Activated naive CD4-positive, alpha-beta T cell treated with anti-CD3 and anti-CD28 coated beads, Interleukin-2, amount 10 ng/mL, durations not matched to agents 7 days and 5 days (primary cell): ENCODE measurements at regions not wholly inside any gene's neighbourhood (a gene's known extent, or its start where the extent isn't known, plus 50 kb on each side); places are given as distances from the start of the nearest gene placed in this dataset.
"Not testable (repeated sequence)": the region's sequence is repeated elsewhere in the genome, so short reads cannot be mapped to it uniquely, and the experiment has no call there.

ENCODE experiments used
- CTCF ChIA-PET: fragments of 350-600 bp; sonication (Branson Sonifier 250); formaldehyde crosslinking; loops from one replicate; lab custom pipeline; 2021; ENCODE audit warnings: antibody characterized with exemption; lab: Charles Lee
- DNase-seq: peaks from one replicate; pipeline ENCODE4 v3.0.0-alpha.2; 2020
- H3K27ac Mint-ChIP-seq: one replicate; pipeline ENCODE4 v1.8.0; 2021; ENCODE audit warnings: mild to moderate bottlenecking, moderate library complexity, mixed read lengths
- H3K27me3 Mint-ChIP-seq: one replicate; pipeline ENCODE4 v1.8.0; 2021; ENCODE audit warnings: mild to moderate bottlenecking, mixed read lengths
- H3K36me3 Mint-ChIP-seq: one replicate; pipeline ENCODE4 v1.8.0; 2021; ENCODE audit warnings: mixed read lengths
- H3K4me1 Mint-ChIP-seq: one replicate; pipeline ENCODE4 v1.8.0; 2021; ENCODE audit warnings: mixed read lengths
- H3K4me3 Mint-ChIP-seq: one replicate; pipeline ENCODE4 v1.8.0; 2021; ENCODE audit warnings: mild to moderate bottlenecking, moderate library complexity, mixed read lengths
- H3K9me3 Mint-ChIP-seq: one replicate; pipeline ENCODE4 v1.8.0; 2021; ENCODE audit warnings: mixed read lengths

DNA sequence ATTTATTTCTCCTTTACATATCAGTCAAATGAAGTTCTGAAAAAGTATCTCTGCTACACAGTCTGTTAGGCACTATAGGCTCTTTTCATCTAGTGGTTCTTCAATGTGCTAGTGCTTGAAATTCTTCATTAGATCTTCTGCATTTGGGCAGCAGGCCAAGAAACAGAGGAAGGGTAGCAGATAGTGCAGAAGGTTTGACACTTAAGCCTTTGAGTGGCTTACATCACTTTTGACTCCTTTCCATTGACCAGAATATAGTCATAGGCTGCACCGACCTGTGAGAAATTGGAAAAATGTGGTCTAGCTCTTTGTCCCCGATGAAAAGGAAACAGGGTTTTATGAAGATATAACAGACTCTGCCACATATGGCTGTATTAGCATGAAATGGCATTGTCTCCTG, 459.5 kb upstream of the PTGER4 start:
- H3K4me1 Mint-ChIP-seq = peaks cover 16% of the 10 kb centered on the region
- H3K4me3 Mint-ChIP-seq = no peak overlapping the region
- no peak for DNase-seq
- no peaks in the 10 kb centered on the region for H3K27me3 Mint-ChIP-seq
- peaks cover 7% of the 10 kb centered on the region for H3K9me3 Mint-ChIP-seq
- CTCF ChIA-PET = no interaction called here
- no peak overlapping the region for H3K27ac Mint-ChIP-seq
- no peaks in the 10 kb centered on the region for H3K36me3 Mint-ChIP-seq

DNA sequence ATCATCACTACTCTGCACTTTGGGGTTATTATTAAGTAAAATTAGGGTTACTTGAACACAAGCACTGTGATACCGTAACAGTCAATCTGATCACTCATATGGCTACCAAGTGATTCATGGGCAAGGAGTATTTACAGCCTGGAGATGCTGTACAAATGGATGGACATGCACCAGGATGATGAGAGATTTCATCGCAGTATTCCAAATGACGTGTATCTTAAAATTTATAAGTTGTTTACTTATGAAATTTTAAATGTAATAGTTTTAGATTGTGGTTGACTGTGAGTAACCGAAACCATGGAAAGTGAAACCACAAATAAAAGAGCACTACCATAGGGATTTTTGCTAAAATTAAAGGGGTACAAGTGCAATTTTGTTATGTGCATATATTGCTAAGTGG, 462.2 kb upstream of the PTGER4 start:
- Mint-ChIP-seq H3K27me3 (no peaks in the 10 kb centered on the region), H3K27ac (no peak overlapping the region), H3K4me1 (peaks cover 5% of the 10 kb centered on the region), H3K4me3 (no peak overlapping the region), H3K9me3 (peaks cover 7% of the 10 kb centered on the region), H3K36me3 (no peaks in the 10 kb centered on the region)
- CTCF ChIA-PET = no interaction called here
- DNase-seq = no peak

DNA sequence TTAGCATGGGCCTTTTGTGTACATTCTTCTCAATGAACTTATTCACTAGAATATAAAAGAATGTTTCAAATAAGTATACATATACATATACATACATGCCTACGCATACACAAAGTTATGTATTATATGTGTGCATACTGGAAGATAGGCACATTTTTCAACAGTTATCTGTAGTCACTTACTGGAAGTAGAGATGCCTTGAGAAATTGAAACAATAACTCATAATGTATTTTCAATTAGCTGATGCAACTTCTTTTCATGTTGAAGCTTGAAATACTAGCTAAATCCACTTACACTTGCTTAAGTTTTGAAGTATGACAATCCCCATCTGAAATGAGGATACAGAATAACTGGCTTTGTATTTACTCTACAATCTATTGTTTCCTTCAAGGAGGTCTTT, 469.0 kb upstream of the PTGER4 start:
- no peak overlapping the region for H3K27ac Mint-ChIP-seq
- H3K27me3 Mint-ChIP-seq = no peaks in the 10 kb centered on the region
- CTCF ChIA-PET = no interaction called here
- H3K4me3 Mint-ChIP-seq = no peak overlapping the region
- H3K36me3 Mint-ChIP-seq = no peaks in the 10 kb centered on the region
- H3K4me1 Mint-ChIP-seq = peaks cover 2% of the 10 kb centered on the region
- no peak for DNase-seq
- no peaks in the 10 kb centered on the region for H3K9me3 Mint-ChIP-seq

DNA sequence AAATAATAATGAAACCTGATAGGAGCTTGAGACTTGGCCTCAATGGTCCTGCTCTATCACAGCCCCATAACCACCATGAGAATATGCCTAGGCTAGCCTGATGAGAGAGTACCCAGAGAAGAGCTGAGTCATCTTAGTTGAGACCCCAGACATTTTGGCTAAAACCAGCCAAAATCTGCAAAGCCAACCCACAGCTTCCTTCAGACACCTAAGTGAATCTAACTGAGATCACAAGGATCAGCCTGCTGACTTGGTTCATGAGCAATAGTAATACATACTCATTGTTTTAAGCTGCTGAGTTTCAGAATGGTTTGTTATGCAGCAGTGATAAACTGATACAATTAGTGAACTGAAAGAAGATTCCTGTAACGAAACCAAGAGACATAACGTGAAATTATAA, 473.7 kb upstream of the PTGER4 start:
- H3K27ac Mint-ChIP-seq = no peak overlapping the region
- no peaks in the 10 kb centered on the region for H3K27me3 Mint-ChIP-seq
- peaks cover 2% of the 10 kb centered on the region for H3K4me1 Mint-ChIP-seq
- CTCF ChIA-PET = no interaction called here
- no peak overlapping the region for H3K4me3 Mint-ChIP-seq
- no peak for DNase-seq
- H3K36me3 Mint-ChIP-seq = no peaks in the 10 kb centered on the region
- no peaks in the 10 kb centered on the region for H3K9me3 Mint-ChIP-seq

DNA sequence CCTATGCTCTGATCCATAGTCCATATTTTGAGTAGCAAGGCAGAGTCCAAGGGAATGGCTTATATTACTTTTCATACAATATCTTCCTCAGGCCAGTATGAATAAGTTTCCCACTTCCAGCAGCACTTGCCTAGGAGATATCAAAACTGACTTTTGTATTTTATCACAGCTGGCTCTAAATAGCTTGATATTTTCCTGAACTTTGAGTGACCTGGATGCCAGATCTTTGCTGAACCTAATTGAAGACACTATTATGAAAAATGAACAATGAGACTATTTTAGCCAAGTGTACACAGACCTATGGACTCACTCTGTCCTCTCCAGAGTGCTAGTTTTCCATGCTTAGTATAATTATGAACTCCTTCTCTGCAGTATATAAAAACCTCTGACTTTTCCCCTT, 475.6 kb upstream of the PTGER4 start:
- CTCF ChIA-PET = no interaction called here
- H3K4me1 Mint-ChIP-seq = peaks cover 2% of the 10 kb centered on the region

DNA sequence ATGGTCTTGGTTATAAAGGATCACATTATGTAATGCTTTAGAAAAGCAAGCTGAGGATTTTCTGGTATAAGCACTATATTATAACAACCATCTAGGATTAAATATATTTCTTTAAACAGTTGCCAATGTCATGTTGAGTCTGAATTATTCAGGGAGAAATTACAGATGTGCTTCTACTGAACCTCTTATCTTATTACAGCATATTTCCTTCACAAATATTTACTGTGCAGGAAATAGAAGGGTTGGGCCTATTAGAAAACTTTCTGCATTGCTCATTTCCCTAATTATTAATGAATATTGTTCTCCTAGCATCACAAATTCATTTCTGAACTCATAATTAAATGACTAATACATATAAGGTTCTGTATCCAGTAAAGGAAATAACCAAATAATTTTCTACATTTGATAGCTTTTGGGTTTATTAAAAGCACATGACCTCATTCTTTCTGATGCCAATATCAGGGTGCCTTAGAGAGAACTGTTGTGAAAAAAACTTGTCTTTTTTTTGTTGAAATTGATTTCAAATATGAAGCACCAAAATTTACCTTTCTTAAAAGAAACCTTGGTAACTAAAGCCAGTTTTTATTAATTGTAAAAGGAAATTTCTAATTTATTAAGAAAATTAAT, 476.8 kb upstream of the PTGER4 start:
- no peaks in the 10 kb centered on the region for H3K27me3 Mint-ChIP-seq
- H3K27ac Mint-ChIP-seq = no peak overlapping the region
- CTCF ChIA-PET = no interaction called here
- H3K4me3 Mint-ChIP-seq = no peak overlapping the region
- H3K9me3 Mint-ChIP-seq = no peaks in the 10 kb centered on the region
- DNase-seq = no peak
- H3K36me3 Mint-ChIP-seq = no peaks in the 10 kb centered on the region
- no peaks in the 10 kb centered on the region for H3K4me1 Mint-ChIP-seq

More for the DNA sequence above, 475.6 kb upstream of the PTGER4 start:
- H3K27ac Mint-ChIP-seq = no peak overlapping the region
- no peaks in the 10 kb centered on the region for H3K9me3 Mint-ChIP-seq
- no peak for DNase-seq
- H3K27me3 Mint-ChIP-seq = no peaks in the 10 kb centered on the region
- no peaks in the 10 kb centered on the region for H3K36me3 Mint-ChIP-seq
- no peak overlapping the region for H3K4me3 Mint-ChIP-seq

DNA sequence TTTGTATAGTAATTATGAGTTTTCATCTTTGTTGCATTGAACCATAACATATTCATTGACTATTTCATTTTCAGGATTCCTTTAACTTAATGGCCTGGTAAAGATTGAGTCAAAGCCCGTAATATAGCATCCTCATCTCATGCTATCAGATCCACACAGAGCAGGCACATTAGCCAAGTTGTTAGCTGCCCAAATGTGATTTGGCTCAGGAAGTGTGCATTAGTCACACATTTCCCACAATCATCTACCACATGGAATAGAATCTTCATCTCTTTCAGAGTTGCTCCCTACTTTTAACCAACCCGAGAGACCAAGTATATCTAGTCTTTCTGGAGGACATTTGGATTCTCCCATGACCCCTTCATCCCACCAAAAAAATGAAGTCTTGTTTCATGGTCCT, 481.0 kb upstream of the PTGER4 start:
- no peak for DNase-seq
- H3K4me1 Mint-ChIP-seq = no peaks in the 10 kb centered on the region
- peaks cover 2% of the 10 kb centered on the region for H3K9me3 Mint-ChIP-seq
- no peaks in the 10 kb centered on the region for H3K27me3 Mint-ChIP-seq
- no peaks in the 10 kb centered on the region for H3K36me3 Mint-ChIP-seq
- no peak overlapping the region for H3K27ac Mint-ChIP-seq
- CTCF ChIA-PET = interaction anchor here (0.7 kb wide), 1 partner anchor 11 kb away, joined by 3 read pairs; no protein-coding TSS in a partner anchor
- no peak overlapping the region for H3K4me3 Mint-ChIP-seq

DNA sequence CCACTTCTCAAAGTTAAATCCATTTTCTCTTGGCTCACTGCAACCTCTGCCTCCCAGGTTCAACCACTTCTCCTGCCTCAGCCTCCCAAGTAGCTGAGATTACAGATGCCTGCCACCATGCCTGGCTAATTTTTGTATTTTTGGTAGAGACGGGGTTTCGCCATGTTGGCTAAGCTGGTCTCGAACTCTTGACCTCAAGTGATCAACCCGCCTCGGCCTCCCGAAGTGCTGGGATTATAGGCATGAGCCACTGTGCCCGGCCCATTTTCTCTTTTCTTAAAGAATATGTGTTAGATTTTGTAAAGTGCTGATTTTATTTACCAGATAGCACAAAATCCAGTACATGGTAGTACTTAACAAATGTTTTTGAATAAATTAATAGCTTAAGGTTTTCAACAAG, 484.1 kb upstream of the PTGER4 start:
- H3K27ac Mint-ChIP-seq, H3K4me3 Mint-ChIP-seq, H3K36me3 Mint-ChIP-seq, H3K9me3 Mint-ChIP-seq, H3K4me1 Mint-ChIP-seq, H3K27me3 Mint-ChIP-seq, DNase-seq, CTCF ChIA-PET: not testable (repeated sequence)

DNA sequence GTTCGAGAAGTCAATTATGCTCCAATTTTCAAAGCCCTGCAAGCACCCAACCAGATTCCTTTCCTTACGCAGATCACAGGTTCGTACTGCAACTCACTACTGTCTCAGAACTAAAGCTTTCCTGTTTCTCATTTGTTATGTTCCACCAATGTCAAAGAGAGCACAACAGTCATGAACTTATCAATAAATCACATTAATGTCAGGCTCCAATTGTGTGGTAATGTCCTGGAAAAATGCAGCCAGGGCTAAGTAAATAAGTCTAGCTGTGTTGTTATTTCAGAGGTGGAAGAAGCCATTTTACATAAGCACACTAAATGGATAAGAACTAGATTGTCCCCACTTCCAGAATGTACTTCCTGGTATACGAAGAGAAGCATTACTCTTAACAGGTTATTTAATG, 488.6 kb upstream of the PTGER4 start:
- Mint-ChIP-seq H3K9me3 (peaks cover under 1% of the 10 kb centered on the region), H3K27me3 (no peaks in the 10 kb centered on the region), H3K27ac (no peak overlapping the region), H3K4me3 (no peak overlapping the region), H3K36me3 (no peaks in the 10 kb centered on the region), H3K4me1 (no peaks in the 10 kb centered on the region)
- CTCF ChIA-PET = no interaction called here
- DNase-seq = no peak

DNA sequence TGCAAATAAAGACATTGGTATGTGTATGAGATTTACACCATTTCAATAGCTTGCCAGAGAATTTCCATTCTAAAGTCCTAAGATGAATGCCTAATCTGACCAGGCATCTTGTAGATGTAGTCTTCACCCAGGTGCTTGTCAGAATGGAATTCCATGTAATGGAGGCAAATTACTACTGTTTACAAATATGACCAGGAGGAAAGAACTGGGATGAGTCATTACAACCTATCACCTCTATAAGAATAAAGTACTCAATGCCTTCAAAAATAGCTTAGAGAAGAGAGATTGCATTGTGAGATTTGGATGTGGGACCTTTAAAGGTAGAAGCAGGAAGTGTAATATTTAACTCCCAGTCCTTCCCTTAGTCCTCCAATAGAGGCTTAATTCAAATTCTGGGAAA, 507.0 kb upstream of the PTGER4 start:
- Mint-ChIP-seq H3K36me3 (no peaks in the 10 kb centered on the region), H3K4me3 (no peak overlapping the region), H3K27me3 (no peaks in the 10 kb centered on the region), H3K27ac (no peak overlapping the region), H3K4me1 (no peaks in the 10 kb centered on the region), H3K9me3 (peaks cover 16% of the 10 kb centered on the region)
- DNase-seq = no peak
- CTCF ChIA-PET = no interaction called here

DNA sequence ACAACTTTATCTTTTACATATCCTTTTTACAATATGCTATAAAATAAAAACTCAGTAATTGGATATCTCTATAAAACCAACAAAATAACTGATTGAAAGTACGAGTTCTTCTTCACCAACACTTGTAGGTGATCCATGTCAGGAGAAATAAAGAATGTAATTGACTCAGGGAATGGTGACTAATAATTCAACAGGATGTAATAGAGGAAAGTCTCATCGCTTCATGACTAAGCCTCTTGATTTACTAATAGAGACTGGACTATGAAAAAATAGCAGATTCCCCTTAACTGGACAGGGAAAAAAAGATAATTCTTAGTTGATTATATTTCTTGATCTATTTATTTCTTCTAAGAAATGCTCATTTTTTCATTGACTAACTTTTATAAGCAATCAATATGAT, 507.7 kb upstream of the PTGER4 start:
- H3K4me3 Mint-ChIP-seq = no peak overlapping the region

DNA sequence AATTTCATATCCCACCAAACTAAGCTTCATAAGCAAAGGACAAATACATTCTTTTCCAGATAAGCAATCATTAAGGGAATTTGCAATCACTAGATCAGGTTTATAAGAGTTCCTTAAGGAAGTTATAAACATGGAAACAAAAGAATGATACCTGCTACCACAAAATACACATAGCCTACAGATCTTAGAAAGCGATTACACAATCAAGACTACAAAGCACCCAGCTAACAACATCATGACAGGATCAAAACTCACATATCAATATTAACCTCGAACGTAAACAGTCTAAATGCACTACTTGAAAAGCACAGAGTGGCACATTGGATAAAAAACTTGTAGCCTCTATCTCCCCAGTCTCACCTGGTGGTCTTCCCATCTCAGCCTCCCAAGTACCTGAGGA, 512.4 kb upstream of the PTGER4 start:
- CTCF ChIA-PET = interaction anchor here (1.5 to 1.8 kb wide), 2 partner anchors 519 to 523 kb away, joined by 5 to 7 read pairs; no protein-coding TSS in a partner anchor
- no peak for DNase-seq
- Mint-ChIP-seq H3K27me3 (no peaks in the 10 kb centered on the region), H3K4me1 (no peaks in the 10 kb centered on the region), H3K36me3 (no peaks in the 10 kb centered on the region), H3K4me3 (no peak overlapping the region), H3K27ac (no peak overlapping the region), H3K9me3 (peaks cover 6% of the 10 kb centered on the region)

More for the DNA sequence above, 507.7 kb upstream of the PTGER4 start:
- no peaks in the 10 kb centered on the region for H3K27me3 Mint-ChIP-seq
- no peak overlapping the region for H3K27ac Mint-ChIP-seq
- no peaks in the 10 kb centered on the region for H3K4me1 Mint-ChIP-seq
- DNase-seq = no peak
- CTCF ChIA-PET = no interaction called here
- H3K9me3 Mint-ChIP-seq = peaks cover 16% of the 10 kb centered on the region
- no peaks in the 10 kb centered on the region for H3K36me3 Mint-ChIP-seq

DNA sequence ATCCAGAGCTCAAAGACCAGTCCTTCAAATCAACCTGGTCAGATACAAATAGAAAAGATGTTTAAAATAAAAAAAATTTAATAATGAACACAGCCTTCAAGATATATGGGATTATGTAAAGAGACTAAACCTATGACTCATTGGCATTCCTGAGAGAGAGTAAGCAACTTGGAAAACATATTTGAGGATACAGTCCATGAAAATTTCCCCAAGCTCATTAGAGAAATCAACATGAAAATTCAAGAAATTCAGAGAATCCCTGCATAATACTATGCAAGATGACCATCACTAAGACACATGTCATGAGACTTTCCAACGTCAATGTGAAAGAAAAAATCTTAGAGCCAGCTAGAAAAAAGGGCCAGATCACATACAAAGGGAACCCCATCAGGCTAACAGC, 512.9 kb upstream of the PTGER4 start:
- H3K9me3 Mint-ChIP-seq = peaks cover 6% of the 10 kb centered on the region
- no peaks in the 10 kb centered on the region for H3K4me1 Mint-ChIP-seq
- H3K4me3 Mint-ChIP-seq = no peak overlapping the region
- no peak for DNase-seq
- no peaks in the 10 kb centered on the region for H3K36me3 Mint-ChIP-seq
- CTCF ChIA-PET = interaction anchor here (0.9 to 1.8 kb wide), 3 partner anchors 520 to 572 kb away, joined by 3 to 7 read pairs (median 5); no protein-coding TSS in a partner anchor
- no peak overlapping the region for H3K27ac Mint-ChIP-seq
- H3K27me3 Mint-ChIP-seq = no peaks in the 10 kb centered on the region

DNA sequence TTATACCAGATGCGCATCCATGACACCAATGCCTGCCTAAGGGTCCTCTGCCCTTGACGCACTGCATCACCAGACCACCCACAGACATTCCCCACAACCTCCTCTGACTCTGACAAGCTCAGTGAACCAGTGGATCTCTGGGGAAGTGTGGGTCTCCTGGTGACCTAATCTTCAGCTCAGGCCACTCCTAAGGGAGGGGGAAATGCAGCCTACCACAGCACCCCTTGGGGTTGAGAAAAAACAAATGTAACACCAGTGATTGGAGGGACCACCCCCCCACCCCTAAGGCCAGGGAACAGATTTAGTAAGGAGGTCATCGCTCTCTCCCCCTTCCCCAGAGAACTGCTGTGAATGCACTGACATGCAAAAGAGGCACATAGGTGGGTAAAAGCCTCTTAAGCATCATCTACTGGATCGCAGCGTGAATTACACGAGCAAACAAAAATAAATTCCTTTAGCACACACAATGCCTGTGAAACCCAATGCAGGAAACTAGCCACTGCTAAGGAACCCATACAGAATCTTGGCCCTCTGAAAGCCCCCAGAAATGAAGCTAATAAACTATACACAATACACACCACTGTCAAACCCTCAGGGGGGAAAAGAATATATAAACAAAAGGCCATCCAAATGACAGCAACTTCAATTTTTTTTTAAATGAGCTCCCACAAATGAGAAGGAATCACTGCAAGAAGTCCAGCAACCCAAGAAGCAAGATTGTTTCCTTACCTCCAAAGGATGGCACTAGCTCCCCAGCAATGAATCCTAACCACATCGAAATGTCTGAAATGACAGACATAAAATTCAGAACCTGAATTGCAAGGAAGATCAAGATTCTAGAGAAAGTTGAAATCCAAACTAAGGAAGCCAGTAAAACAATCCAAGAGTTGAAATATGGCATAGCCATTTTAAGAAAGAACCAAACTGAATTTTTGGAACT, 513.7 kb upstream of the PTGER4 start:
- Mint-ChIP-seq H3K4me3 (no peak overlapping the region), H3K27ac (no peak overlapping the region), H3K27me3 (no peaks in the 10 kb centered on the region), H3K4me1 (no peaks in the 10 kb centered on the region), H3K9me3 (peaks cover 6% of the 10 kb centered on the region), H3K36me3 (no peaks in the 10 kb centered on the region)
- peak; percentile 23 for DNase-seq
- CTCF ChIA-PET = interaction anchor here (0.9 to 1.8 kb wide), 4 partner anchors 217 to 571 kb away, joined by 3 to 7 read pairs (median 4); no protein-coding TSS in a partner anchor
